ENCODE measurements at regions not wholly inside any gene's neighbourhood (a gene's known extent, or its start where the extent isn't known, plus 50 kb on each side); places are given as distances from the start of the nearest gene placed in this dataset.

DNA sequence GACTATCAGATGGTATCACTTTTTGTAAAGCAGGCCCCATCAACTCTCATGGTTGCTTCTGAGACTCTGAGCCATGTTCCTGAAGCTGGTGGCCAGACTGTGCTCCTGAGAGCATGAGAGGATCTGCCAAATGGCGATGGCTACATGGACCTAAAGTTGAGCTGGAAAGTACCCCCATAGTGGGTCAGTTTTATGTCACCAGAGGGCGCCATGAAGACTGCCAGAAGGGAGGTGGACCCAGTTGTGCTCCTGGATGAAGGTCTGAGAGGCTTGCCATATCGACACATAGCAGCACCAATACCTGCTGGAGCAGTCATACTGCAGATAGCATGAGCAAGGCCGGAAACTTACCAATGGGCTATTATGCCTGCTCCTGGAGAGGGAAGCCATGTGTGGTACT, 105.7 kb downstream of the SLITRK2 start:
- Histone ChIP-seq H3K27me3 (ENCODE audit: control insufficient read depth, extremely low read depth, insufficient read depth, low read length) (no peaks in the 10 kb centered on the region), H3K9me1 (ENCODE audit: control insufficient read depth, extremely low read depth, insufficient read depth, low read length) (no peaks in the 10 kb centered on the region), H3K9ac (ENCODE audit: control insufficient read depth, extremely low read depth, insufficient read depth, low read length) (no peak overlapping the region), H3K79me2 (ENCODE audit: control insufficient read depth, insufficient read depth, low read length) (no peaks in the 10 kb centered on the region), H2AFZ (ENCODE audit: control insufficient read depth, low read length) (no peak overlapping the region), H3K4me1 (ENCODE audit: control insufficient read depth, extremely low read depth, insufficient read depth, low read length) (no peaks in the 10 kb centered on the region), H4K20me1 (ENCODE audit: control insufficient read depth, extremely low read depth, insufficient read depth, low read length) (no peaks in the 10 kb centered on the region), H3K4me3 (ENCODE audit: control insufficient read depth in 2 of 3, extremely low read depth in 1 of 3, insufficient read depth in 2 of 3, low read depth in 1 of 3, low read length in 3 of 3) (no peak overlapping the region), H3K9me3 (ENCODE audit: control insufficient read depth, low read depth, low read length) (peaks cover 8% of the 10 kb centered on the region), H3K4me2 (ENCODE audit: control insufficient read depth, extremely low read depth, insufficient read depth, low read depth, low read length) (no peak overlapping the region), H3K36me3 (ENCODE audit: control insufficient read depth in 2 of 2, extremely low read depth in 1 of 2, insufficient read depth in 2 of 2, low read length in 2 of 2) (no peaks in the 10 kb centered on the region), H3K27ac (ENCODE audit: control insufficient read depth, insufficient read depth, low read length) (no peak overlapping the region)
- dilution Hi-C loops (cut with MboI; ENCODE audit: extremely low pct_ligation_motif_present, low sequenced_read_pairs): no loop called here
- DNase-seq (ENCODE audit: low read depth, low spot score) (no peak), FAIRE-seq (no peak)
- no peak for TF ChIP-seq EZH2 (IDR thresholded peaks at IDR 0.05; ENCODE audit: low read length)
- TF ChIP-seq, protein P1, sequence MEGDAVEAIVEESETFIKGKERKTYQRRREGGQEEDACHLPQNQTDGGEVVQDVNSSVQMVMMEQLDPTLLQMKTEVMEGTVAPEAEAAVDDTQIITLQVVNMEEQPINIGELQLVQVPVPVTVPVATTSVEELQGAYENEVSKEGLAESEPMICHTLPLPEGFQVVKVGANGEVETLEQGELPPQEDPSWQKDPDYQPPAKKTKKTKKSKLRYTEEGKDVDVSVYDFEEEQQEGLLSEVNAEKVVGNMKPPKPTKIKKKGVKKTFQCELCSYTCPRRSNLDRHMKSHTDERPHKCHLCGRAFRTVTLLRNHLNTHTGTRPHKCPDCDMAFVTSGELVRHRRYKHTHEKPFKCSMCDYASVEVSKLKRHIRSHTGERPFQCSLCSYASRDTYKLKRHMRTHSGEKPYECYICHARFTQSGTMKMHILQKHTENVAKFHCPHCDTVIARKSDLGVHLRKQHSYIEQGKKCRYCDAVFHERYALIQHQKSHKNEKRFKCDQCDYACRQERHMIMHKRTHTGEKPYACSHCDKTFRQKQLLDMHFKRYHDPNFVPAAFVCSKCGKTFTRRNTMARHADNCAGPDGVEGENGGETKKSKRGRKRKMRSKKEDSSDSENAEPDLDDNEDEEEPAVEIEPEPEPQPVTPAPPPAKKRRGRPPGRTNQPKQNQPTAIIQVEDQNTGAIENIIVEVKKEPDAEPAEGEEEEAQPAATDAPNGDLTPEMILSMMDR (optimal IDR thresholded peaks at IDR 0.05 in 1 of 3, IDR thresholded peaks at IDR 0.05 in 1 of 3, conservative IDR thresholded peaks at IDR 0.05 in 1 of 3; ENCODE audit: extremely low read depth in 1 of 3, insufficient read depth in 2 of 3, low read length in 3 of 3): no peak

DNA sequence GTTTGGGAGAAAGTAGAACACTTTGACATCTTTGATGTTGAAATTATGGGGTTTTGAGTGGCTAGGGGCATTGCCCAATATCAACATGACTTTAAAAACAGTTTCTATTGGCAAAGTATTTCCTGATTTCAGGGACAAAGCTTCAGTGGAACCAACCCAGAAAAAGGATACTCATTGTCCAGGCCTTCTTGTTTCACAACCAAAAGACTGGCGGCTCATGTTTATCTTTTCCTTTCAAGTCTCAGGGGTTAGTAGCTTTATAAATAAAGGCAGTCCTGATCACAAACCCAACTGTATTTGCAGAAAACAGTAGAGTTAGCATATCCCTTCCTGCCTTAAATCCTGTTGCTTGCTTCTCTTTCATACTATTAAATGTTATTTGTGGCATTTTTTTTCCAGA, 119.1 kb downstream of the SLITRK2 start:
- no peak overlapping the region for H3K4me2 ChIP-seq (ENCODE audit: control insufficient read depth, extremely low read depth, insufficient read depth, low read depth, low read length)
- no peaks in the 10 kb centered on the region for H3K27me3 ChIP-seq (ENCODE audit: control insufficient read depth, extremely low read depth, insufficient read depth, low read length)
- dilution Hi-C loops (cut with MboI; ENCODE audit: extremely low pct_ligation_motif_present, low sequenced_read_pairs): no loop called here
- H4K20me1 ChIP-seq (ENCODE audit: control insufficient read depth, extremely low read depth, insufficient read depth, low read length): no peaks in the 10 kb centered on the region
- H2AFZ ChIP-seq (ENCODE audit: control insufficient read depth, low read length): no peak overlapping the region
- no peaks in the 10 kb centered on the region for H3K9me3 ChIP-seq (ENCODE audit: control insufficient read depth, low read depth, low read length)
- H3K4me3 ChIP-seq (ENCODE audit: control insufficient read depth in 2 of 3, extremely low read depth in 1 of 3, insufficient read depth in 2 of 3, low read depth in 1 of 3, low read length in 3 of 3): no peak overlapping the region
- no peaks in the 10 kb centered on the region for H3K4me1 ChIP-seq (ENCODE audit: control insufficient read depth, extremely low read depth, insufficient read depth, low read length)
- no peaks in the 10 kb centered on the region for H3K79me2 ChIP-seq (ENCODE audit: control insufficient read depth, insufficient read depth, low read length)
- DNase-seq (ENCODE audit: low read depth, low spot score) (no peak), FAIRE-seq (no peak)
- no peaks in the 10 kb centered on the region for H3K36me3 ChIP-seq (ENCODE audit: control insufficient read depth in 2 of 2, extremely low read depth in 1 of 2, insufficient read depth in 2 of 2, low read length in 2 of 2)
- TF ChIP-seq, protein P1 (optimal IDR thresholded peaks at IDR 0.05 in 1 of 3, IDR thresholded peaks at IDR 0.05 in 1 of 3, conservative IDR thresholded peaks at IDR 0.05 in 1 of 3; ENCODE audit: extremely low read depth in 1 of 3, insufficient read depth in 2 of 3, low read length in 3 of 3): no peak
- no peak for TF ChIP-seq EZH2 (IDR thresholded peaks at IDR 0.05; ENCODE audit: low read length)
- no peak overlapping the region for H3K27ac ChIP-seq (ENCODE audit: control insufficient read depth, insufficient read depth, low read length)
- no peak overlapping the region for H3K9ac ChIP-seq (ENCODE audit: control insufficient read depth, extremely low read depth, insufficient read depth, low read length)
- H3K9me1 ChIP-seq (ENCODE audit: control insufficient read depth, extremely low read depth, insufficient read depth, low read length): no peaks in the 10 kb centered on the region

All from keratinocyte (primary cell).